ENCODE measurements at regions not wholly inside any gene's neighbourhood (a gene's known extent, or its start where the extent isn't known, plus 50 kb on each side); places are given as distances from the start of the nearest gene placed in this dataset.
"Not testable (repeated sequence)": the region's sequence is repeated elsewhere in the genome, so short reads cannot be mapped to it uniquely, and the experiment has no call there.

GRCh38 chr1:145504310-145504709 is 78.9 kb upstream of the NBPF20 start:
- H3K27me3 ChIP-seq (replicated peaks in 2 of 5; ENCODE audit: control insufficient read depth in 4 of 5, insufficient read depth in 5 of 5, low read length in 4 of 5); H3K9me3 ChIP-seq (ENCODE audit: control extremely low read depth in 1 of 5, control insufficient read depth in 4 of 5, insufficient read depth in 2 of 5, low read depth in 1 of 5, low read length in 4 of 5); DNase-seq; H3K27ac ChIP-seq (ENCODE audit: insufficient read depth in 1 of 2, low read depth in 1 of 2, low read length in 2 of 2, poor library complexity in 1 of 2, severe bottlenecking in 2 of 2); POLR2A ChIA-PET; H3K4me1 ChIP-seq (ENCODE audit: control extremely low read depth in 1 of 4, control insufficient read depth in 4 of 4, insufficient read depth in 4 of 4, low read length in 3 of 4); H3K36me3 ChIP-seq (ENCODE audit: control insufficient read depth in 4 of 4, insufficient read depth in 4 of 4, low read length in 3 of 4); CTCF ChIA-PET; H3K4me3 ChIP-seq (ENCODE audit: control insufficient read depth in 1 of 7, extremely low read depth in 1 of 7, insufficient read depth in 4 of 7, low read depth in 2 of 7, low read length in 6 of 7): not testable (repeated sequence)
- WGBS (ENCODE audit: insufficient coverage), result no CpG with 5 or more reads among the region's 2 CpGs

- DNase-seq; CTCF ChIA-PET; H3K4me1 ChIP-seq (ENCODE audit: control extremely low read depth in 1 of 4, control insufficient read depth in 4 of 4, insufficient read depth in 4 of 4, low read length in 3 of 4); H3K36me3 ChIP-seq (ENCODE audit: control insufficient read depth in 4 of 4, insufficient read depth in 4 of 4, low read length in 3 of 4); POLR2A ChIA-PET; H3K4me3 ChIP-seq (ENCODE audit: control insufficient read depth in 1 of 7, extremely low read depth in 1 of 7, insufficient read depth in 4 of 7, low read depth in 2 of 7, low read length in 6 of 7); H3K27me3 ChIP-seq (replicated peaks in 2 of 5; ENCODE audit: control insufficient read depth in 4 of 5, insufficient read depth in 5 of 5, low read length in 4 of 5); H3K27ac ChIP-seq (ENCODE audit: insufficient read depth in 1 of 2, low read depth in 1 of 2, low read length in 2 of 2, poor library complexity in 1 of 2, severe bottlenecking in 2 of 2); H3K9me3 ChIP-seq (ENCODE audit: control extremely low read depth in 1 of 5, control insufficient read depth in 4 of 5, insufficient read depth in 2 of 5, low read depth in 1 of 5, low read length in 4 of 5): not testable (repeated sequence)
- no CpG with 5 or more reads among the region's 5 CpGs for WGBS (ENCODE audit: insufficient coverage)
These were observed 74.8 kb upstream of the NBPF20 start for GRCh38 chr1:145500251-145500650.

DNA sequence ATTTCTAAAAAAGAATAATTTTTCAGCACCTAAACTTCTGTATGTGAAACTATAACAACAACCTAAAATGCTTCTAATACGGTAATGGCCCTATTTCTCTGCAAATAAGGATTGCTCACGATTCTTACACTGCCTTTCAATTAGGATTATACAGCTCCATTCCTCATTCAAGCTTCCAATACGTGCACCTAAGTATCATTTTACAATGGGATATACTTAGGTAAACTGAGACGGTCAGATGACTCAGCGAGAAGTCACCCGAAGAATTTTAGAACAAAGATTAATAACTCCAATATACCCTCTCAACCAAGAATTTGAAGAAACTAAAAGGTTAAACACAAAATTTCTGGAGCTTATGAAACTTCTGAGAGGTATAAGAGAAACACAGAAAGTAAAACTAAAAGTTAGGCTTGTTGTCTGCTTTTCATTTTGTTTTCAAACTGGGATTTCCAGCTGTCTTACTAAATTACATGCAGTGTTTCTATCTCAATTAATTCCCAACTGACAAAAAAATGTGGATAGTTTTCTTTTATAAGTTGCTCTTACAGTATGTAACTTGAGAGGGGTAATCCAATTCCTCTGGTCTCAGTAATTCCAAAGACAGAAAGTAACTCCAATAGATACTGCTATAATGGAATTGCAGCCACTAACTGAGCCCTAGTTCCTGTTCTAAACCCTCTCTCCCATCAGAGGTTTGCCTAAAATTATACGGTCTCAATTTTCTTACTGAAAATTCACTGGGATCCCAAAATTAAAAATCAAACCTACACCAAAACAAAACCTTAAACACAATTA is 69.9 kb upstream of the NBPF20 start:
- H3K4me1 ChIP-seq (ENCODE audit: control extremely low read depth in 1 of 4, control insufficient read depth in 4 of 4, insufficient read depth in 4 of 4, low read length in 3 of 4); DNase-seq; H3K36me3 ChIP-seq (ENCODE audit: control insufficient read depth in 4 of 4, insufficient read depth in 4 of 4, low read length in 3 of 4); H3K27me3 ChIP-seq (replicated peaks in 2 of 5; ENCODE audit: control insufficient read depth in 4 of 5, insufficient read depth in 5 of 5, low read length in 4 of 5); H3K27ac ChIP-seq (ENCODE audit: insufficient read depth in 1 of 2, low read depth in 1 of 2, low read length in 2 of 2, poor library complexity in 1 of 2, severe bottlenecking in 2 of 2); POLR2A ChIA-PET; H3K9me3 ChIP-seq (ENCODE audit: control extremely low read depth in 1 of 5, control insufficient read depth in 4 of 5, insufficient read depth in 2 of 5, low read depth in 1 of 5, low read length in 4 of 5); H3K4me3 ChIP-seq (ENCODE audit: control insufficient read depth in 1 of 7, extremely low read depth in 1 of 7, insufficient read depth in 4 of 7, low read depth in 2 of 7, low read length in 6 of 7); CTCF ChIA-PET: not testable (repeated sequence)
- WGBS (ENCODE audit: insufficient coverage), result no CpG with 5 or more reads among the region's 7 CpGs

- POLR2A ChIA-PET; DNase-seq; H3K27ac ChIP-seq (ENCODE audit: insufficient read depth in 1 of 2, low read depth in 1 of 2, low read length in 2 of 2, poor library complexity in 1 of 2, severe bottlenecking in 2 of 2); H3K36me3 ChIP-seq (ENCODE audit: control insufficient read depth in 4 of 4, insufficient read depth in 4 of 4, low read length in 3 of 4); H3K9me3 ChIP-seq (ENCODE audit: control extremely low read depth in 1 of 5, control insufficient read depth in 4 of 5, insufficient read depth in 2 of 5, low read depth in 1 of 5, low read length in 4 of 5); CTCF ChIA-PET; H3K4me1 ChIP-seq (ENCODE audit: control extremely low read depth in 1 of 4, control insufficient read depth in 4 of 4, insufficient read depth in 4 of 4, low read length in 3 of 4); H3K4me3 ChIP-seq (ENCODE audit: control insufficient read depth in 1 of 7, extremely low read depth in 1 of 7, insufficient read depth in 4 of 7, low read depth in 2 of 7, low read length in 6 of 7): not testable (repeated sequence)
- WGBS (ENCODE audit: insufficient coverage), result no CpG with 5 or more reads among the region's 31 CpGs
- H3K27me3 ChIP-seq (replicated peaks in 2 of 5; ENCODE audit: control insufficient read depth in 4 of 5, insufficient read depth in 5 of 5, low read length in 4 of 5), result peaks cover 0 to 12% (median 0%) of the 10 kb centered on the region in 5 experiments
These were observed 63.0 kb upstream of the NBPF20 start for GRCh38 chr1:145488193-145488933.

DNA sequence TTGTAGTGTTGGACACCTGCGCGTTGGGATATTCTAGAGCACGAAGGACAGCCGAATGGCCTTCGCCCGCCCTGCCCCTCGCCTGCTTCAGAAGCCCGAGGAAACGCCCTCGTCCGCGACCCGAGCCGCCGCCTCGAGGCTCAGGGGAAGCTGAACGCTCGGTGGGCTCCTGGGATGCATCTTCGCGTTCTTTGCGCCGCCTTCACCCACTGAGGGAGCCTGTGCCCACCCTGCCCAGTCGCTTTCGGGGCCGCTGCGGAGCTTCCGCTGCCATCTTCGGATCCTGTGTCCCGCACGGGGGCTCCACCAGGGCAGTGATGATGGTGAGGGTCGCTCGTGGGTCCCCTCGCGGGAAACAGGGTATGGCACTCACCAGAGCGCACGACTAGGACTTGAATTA is 61.8 kb upstream of the NBPF20 start:
- peak overlapping the region in 1 of 7 experiments; percentile 23 for H3K4me3 ChIP-seq (ENCODE audit: control insufficient read depth in 1 of 7, extremely low read depth in 1 of 7, insufficient read depth in 4 of 7, low read depth in 2 of 7, low read length in 6 of 7)
- POLR2A ChIA-PET, result not testable (repeated sequence)

DNA sequence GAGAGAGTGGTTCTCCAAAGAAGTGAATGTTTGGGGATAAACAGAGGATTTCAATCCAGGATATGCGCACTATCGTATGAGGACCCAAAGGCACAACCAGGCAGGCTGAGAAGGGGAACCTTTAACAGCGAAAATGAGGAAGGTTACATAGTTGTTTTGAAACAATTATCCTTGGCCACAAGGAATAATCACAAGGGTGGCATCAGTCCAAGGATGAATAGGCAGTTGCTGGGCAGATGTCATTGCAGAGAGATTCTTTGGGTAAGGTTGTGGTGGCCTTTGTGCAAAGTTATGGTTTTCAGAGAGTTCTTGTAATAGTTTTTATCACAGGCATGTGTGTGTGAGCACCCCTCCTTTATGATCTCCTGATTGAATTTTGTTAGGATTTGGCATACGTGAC is 58.9 kb upstream of the NBPF20 start:
- H3K27ac ChIP-seq (ENCODE audit: insufficient read depth in 1 of 2, low read depth in 1 of 2, low read length in 2 of 2, poor library complexity in 1 of 2, severe bottlenecking in 2 of 2); CTCF ChIA-PET; H3K9me3 ChIP-seq (ENCODE audit: control extremely low read depth in 1 of 5, control insufficient read depth in 4 of 5, insufficient read depth in 2 of 5, low read depth in 1 of 5, low read length in 4 of 5); H3K36me3 ChIP-seq (ENCODE audit: control insufficient read depth in 4 of 4, insufficient read depth in 4 of 4, low read length in 3 of 4); H3K4me3 ChIP-seq (ENCODE audit: control insufficient read depth in 1 of 7, extremely low read depth in 1 of 7, insufficient read depth in 4 of 7, low read depth in 2 of 7, low read length in 6 of 7); POLR2A ChIA-PET; H3K4me1 ChIP-seq (ENCODE audit: control extremely low read depth in 1 of 4, control insufficient read depth in 4 of 4, insufficient read depth in 4 of 4, low read length in 3 of 4): not testable (repeated sequence)
- WGBS (ENCODE audit: insufficient coverage), result no CpG with 5 or more reads among the region's 4 CpGs
- peak; percentile 4 to 66 (median 59) for DNase-seq
- H3K27me3 ChIP-seq (replicated peaks in 2 of 5; ENCODE audit: control insufficient read depth in 4 of 5, insufficient read depth in 5 of 5, low read length in 4 of 5), result peaks cover 0 to 14% (median 0%) of the 10 kb centered on the region in 5 experiments

More for the DNA sequence above, 61.8 kb upstream of the NBPF20 start:
- H3K27ac ChIP-seq (ENCODE audit: insufficient read depth in 1 of 2, low read depth in 1 of 2, low read length in 2 of 2, poor library complexity in 1 of 2, severe bottlenecking in 2 of 2); CTCF ChIA-PET; H3K4me1 ChIP-seq (ENCODE audit: control extremely low read depth in 1 of 4, control insufficient read depth in 4 of 4, insufficient read depth in 4 of 4, low read length in 3 of 4); DNase-seq; H3K9me3 ChIP-seq (ENCODE audit: control extremely low read depth in 1 of 5, control insufficient read depth in 4 of 5, insufficient read depth in 2 of 5, low read depth in 1 of 5, low read length in 4 of 5); H3K36me3 ChIP-seq (ENCODE audit: control insufficient read depth in 4 of 4, insufficient read depth in 4 of 4, low read length in 3 of 4): not testable (repeated sequence)
- WGBS (ENCODE audit: insufficient coverage), result 3% methylated on average over 10 of the region's 36 CpGs
- H3K27me3 ChIP-seq (replicated peaks in 2 of 5; ENCODE audit: control insufficient read depth in 4 of 5, insufficient read depth in 5 of 5, low read length in 4 of 5), result peaks cover 0 to 14% (median 0%) of the 10 kb centered on the region in 5 experiments

GRCh38 chr1:145482214-145482860 is 56.9 kb upstream of the NBPF20 start:
- H3K27ac ChIP-seq (ENCODE audit: insufficient read depth in 1 of 2, low read depth in 1 of 2, low read length in 2 of 2, poor library complexity in 1 of 2, severe bottlenecking in 2 of 2); CTCF ChIA-PET; DNase-seq; H3K36me3 ChIP-seq (ENCODE audit: control insufficient read depth in 4 of 4, insufficient read depth in 4 of 4, low read length in 3 of 4); H3K4me1 ChIP-seq (ENCODE audit: control extremely low read depth in 1 of 4, control insufficient read depth in 4 of 4, insufficient read depth in 4 of 4, low read length in 3 of 4); H3K4me3 ChIP-seq (ENCODE audit: control insufficient read depth in 1 of 7, extremely low read depth in 1 of 7, insufficient read depth in 4 of 7, low read depth in 2 of 7, low read length in 6 of 7); POLR2A ChIA-PET; H3K9me3 ChIP-seq (ENCODE audit: control extremely low read depth in 1 of 5, control insufficient read depth in 4 of 5, insufficient read depth in 2 of 5, low read depth in 1 of 5, low read length in 4 of 5): not testable (repeated sequence)
- peaks cover 0 to 14% (median 0%) of the 10 kb centered on the region in 5 experiments for H3K27me3 ChIP-seq (replicated peaks in 2 of 5; ENCODE audit: control insufficient read depth in 4 of 5, insufficient read depth in 5 of 5, low read length in 4 of 5)
- no CpG with 5 or more reads among the region's 8 CpGs for WGBS (ENCODE audit: insufficient coverage)

Data from common myeloid progenitor, CD34-positive (primary cell).